K562 (cell line): ENCODE measurements at regions not wholly inside any gene's neighbourhood (a gene's known extent, or its start where the extent isn't known, plus 50 kb on each side); places are given as distances from the start of the nearest gene placed in this dataset.

ENCODE experiments used
- ATAC-seq: fragments of 200-7000 bp; cut with Tn5 transposase; 3 replicates; pipeline ENCODE4 v1.9.1; 2020; ENCODE audit warnings: moderate library complexity
- BruUV-seq: library from RNA; stranded (reverse); fragments of 400-500 nt; replicated peaks from 2 replicates; lab custom pipeline; 2021; lab: Mats Ljungman, UMichigan
- CTCF ChIA-PET: fragments of 300-600 bp; formaldehyde crosslinking; extraction: SDS; loops from one replicate; lab custom pipeline; 2021; ENCODE audit warnings: low intra/inter-chr PET ratio; lab: Yijun Ruan, JAX
- POLR2A ChIA-PET: fragments of 300-600, 350-650 bp; sonication (Branson Sonifier 250); formaldehyde crosslinking; extraction: SDS; loops from one replicate; lab custom pipeline; 2021; ENCODE audit warnings: antibody characterized with exemption, inconsistent platforms; lab: Yijun Ruan, JAX
- DNase-seq, 4 experiments: peaks; one replicate each; pipeline versions ENCODE4 v3.0.0 to v3.0.0-alpha.2; 2011 to 2018; ENCODE audit warnings: low spot score in 3 of 4, mixed read lengths in 3 of 4; ENCODE audit errors: extremely low read depth in 1 of 4
- FAIRE-seq: peaks from 2 replicates; lab custom pipeline; 2011; peaks lifted over from hg19 to GRCh38; lab: Jason Lieb, UNC
- H2AFZ ChIP-seq: 2 replicates; pipeline ENCODE4 v1.6.0; 2011; ENCODE audit warnings: low read depth, low read length, control low read depth, inconsistent platforms
- H3K27ac ChIP-seq: fragments of 200-600 bp; 3 replicates; pipeline ENCODE4 v1.8.0; 2011; ENCODE audit warnings: low read depth, mild to moderate bottlenecking, control low read depth, inconsistent platforms, low read length, moderate library complexity, mixed read lengths; ENCODE audit errors: extremely low read depth
- H3K27me3 ChIP-seq, 2 experiments: fragments of 300-600 bp in 1 of 2; 2 replicates in 1 of 2; 3 replicates in 1 of 2; pipeline versions ENCODE4 v1.6.0 to v1.8.0; 2011; ENCODE audit warnings: inconsistent platforms in 2 of 2, low read length in 2 of 2, mild to moderate bottlenecking in 1 of 2, mixed read lengths in 1 of 2, moderate library complexity in 1 of 2; ENCODE audit not compliant: control insufficient read depth in 2 of 2, insufficient read depth in 2 of 2
- H3K36me3 ChIP-seq: fragments of 300-600 bp; 3 replicates; pipeline ENCODE4 v1.8.0; 2011; ENCODE audit warnings: mild to moderate bottlenecking, low read length, inconsistent platforms; ENCODE audit not compliant: control insufficient read depth, insufficient read depth
- H3K4me1 ChIP-seq, 2 experiments: fragments of 200-600 bp in 1 of 2; replicated peaks in 1 of 2; 2 replicates in 1 of 2; 3 replicates in 1 of 2; pipeline versions ENCODE4 v1.5.1 to v1.8.0; 2011; ENCODE audit warnings: inconsistent platforms in 2 of 2, low read length in 2 of 2, mild to moderate bottlenecking in 1 of 2, mixed read lengths in 1 of 2, moderate library complexity in 1 of 2; ENCODE audit not compliant: control insufficient read depth in 2 of 2, insufficient read depth in 2 of 2
- H3K4me2 ChIP-seq: 2 replicates; pipeline ENCODE4 v1.6.1; 2011; ENCODE audit warnings: low read length, control low read depth, inconsistent platforms, mixed read lengths; ENCODE audit not compliant: insufficient read depth
- H3K4me3 ChIP-seq: fragments of 200-600 bp; sonication (generic), shearing (Covaris generic); 2 replicates; pipeline ENCODE4 v1.5.1; 2016; ENCODE audit warnings: control low read depth, inconsistent platforms
- H3K79me2 ChIP-seq: fragments of 200-600 bp; 3 replicates; pipeline ENCODE4 v1.8.0; 2011; ENCODE audit warnings: low read length, inconsistent platforms; ENCODE audit not compliant: control insufficient read depth, insufficient read depth
- H3K9ac ChIP-seq, 2 experiments: 2 replicates each; pipeline versions ENCODE4 v1.6.0 to v1.6.1; 2011; ENCODE audit warnings: low read depth in 2 of 2, low read length in 2 of 2, control low read depth in 1 of 2, inconsistent platforms in 1 of 2, mild to moderate bottlenecking in 1 of 2, mixed read lengths in 1 of 2; ENCODE audit not compliant: insufficient read depth in 1 of 2
- H3K9me1 ChIP-seq: one replicate; pipeline ENCODE4 v1.6.0; 2011; ENCODE audit warnings: inconsistent platforms, mild to moderate bottlenecking, low read length, moderate library complexity; ENCODE audit not compliant: control insufficient read depth, insufficient read depth
- H3K9me3 ChIP-seq: replicated peaks from 2 replicates; pipeline ENCODE4 v1.5.1; 2011; ENCODE audit warnings: low read depth, low read length, inconsistent platforms; ENCODE audit not compliant: control insufficient read depth, insufficient read depth
- H4K20me1 ChIP-seq: replicated peaks from 2 replicates; pipeline ENCODE4 v1.6.1; 2011; ENCODE audit warnings: low read length, inconsistent platforms, mixed read lengths; ENCODE audit not compliant: control insufficient read depth, insufficient read depth
- ARHGAP35 ChIP-seq: fragments of 450-650 bp; IDR thresholded peaks from 2 replicates; pipeline ENCODE4 v1.6.1; 2018; ENCODE audit not compliant: partially characterized antibody
- ARID3A ChIP-seq: IDR thresholded peaks from 2 replicates; pipeline ENCODE4 v1.6.1; 2012; ENCODE audit warnings: low read depth, low read length, improper control_type of control experiment, borderline replicate concordance
- BHLHE40 ChIP-seq: IDR thresholded peaks from 2 replicates; pipeline ENCODE4 v1.6.1; 2011; ENCODE audit warnings: low read length, improper control_type of control experiment
- DMBX1 ChIP-seq: fragments of 250-450 bp; sonication (Bioruptor Pico); IDR thresholded peaks from 2 replicates; pipeline ENCODE4 v1.8.0; 2022; ENCODE audit warnings: inconsistent platforms, mild to moderate bottlenecking, moderate library complexity, borderline replicate concordance
- FOSL1 ChIP-seq: fragments of 200-800 bp; sonication (Bioruptor generic); conservative IDR thresholded peaks from 2 replicates; pipeline ENCODE4 v1.6.1; 2016; ENCODE audit warnings: missing genetic modification characterization, missing compliant biosample characterization
- LEF1 ChIP-seq: fragments of 450-650 bp; IDR thresholded peaks from 2 replicates; pipeline ENCODE4 v1.6.1; 2016; ENCODE audit warnings: mild to moderate bottlenecking
- NFIC ChIP-seq: fragments of 450-650 bp; IDR thresholded peaks from 2 replicates; pipeline ENCODE4 v1.6.1; 2017; ENCODE audit warnings: mild to moderate bottlenecking, inconsistent platforms
- RFX5 ChIP-seq: IDR thresholded peaks from 2 replicates; pipeline ENCODE4 v1.6.1; 2011; ENCODE audit warnings: low read depth, mild to moderate bottlenecking, improper control_type of control experiment, low read length
- WGBS: fragments of 100-300 bp; shearing (Covaris generic); methylation state at CpG from one replicate; pipeline ENCODE4 v1.1.6; 2016; ENCODE audit warnings: low coverage, mixed read lengths; ENCODE audit not compliant: insufficient coverage; ENCODE audit errors: missing lambda C conversion rate; 5-methylcytosine and 5-hydroxymethylcytosine counted together
- in situ Hi-C: fragments of 300-500 bp; cut with MboI; formaldehyde crosslinking; loops from 4 replicates; pipeline ENCODE4 v1.15.0; 2018; ENCODE audit warnings: inconsistent platforms, mixed read lengths
- intact Hi-C: fragments of 100-400 bp; cut with micrococcal nuclease; formaldehyde crosslinking; loops from 2 replicates; pipeline ENCODE4 v1.14.2; 2022
- TF ChIP-seq, protein P1 (sequence below): sonication (generic); formaldehyde crosslinking; IDR thresholded peaks from 2 replicates; pipeline ENCODE4 v1.9.0; 2022; ENCODE audit warnings: mild to moderate bottlenecking, missing genetic modification reagents

DNA sequence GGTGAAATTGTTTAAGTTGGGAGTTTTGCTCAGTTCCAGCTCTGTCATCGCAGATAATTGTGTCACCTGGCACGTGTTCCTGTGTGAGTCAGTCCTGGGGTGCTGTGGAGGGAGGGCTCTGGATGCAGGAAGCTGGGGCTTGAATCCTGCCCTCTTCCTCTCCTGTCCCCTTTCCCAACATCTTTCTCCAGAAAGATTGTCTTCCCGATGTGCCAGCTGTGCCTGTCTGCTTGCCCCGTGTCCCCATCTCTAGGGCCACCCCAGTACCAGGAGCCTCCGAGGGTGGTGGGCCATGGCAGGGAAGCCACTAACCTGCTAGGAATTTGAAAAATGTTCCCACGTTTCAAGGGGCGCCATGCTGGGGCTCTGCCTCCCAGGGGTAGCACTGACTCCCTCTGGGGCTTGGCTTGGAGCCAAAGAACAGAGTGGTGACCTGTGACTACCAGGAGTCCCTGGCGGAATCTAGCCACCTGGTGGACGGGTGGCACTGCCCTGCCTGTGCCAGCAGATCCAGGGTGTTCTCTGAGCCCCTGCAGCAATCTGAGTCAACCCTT lies 198.1 kb downstream of the ENGASE start:
- no peak overlapping the region for H3K4me2 ChIP-seq
- no TSS peak for BruUV-seq
- TF ChIP-seq RFX5 = no peak
- TF ChIP-seq, protein P1, sequence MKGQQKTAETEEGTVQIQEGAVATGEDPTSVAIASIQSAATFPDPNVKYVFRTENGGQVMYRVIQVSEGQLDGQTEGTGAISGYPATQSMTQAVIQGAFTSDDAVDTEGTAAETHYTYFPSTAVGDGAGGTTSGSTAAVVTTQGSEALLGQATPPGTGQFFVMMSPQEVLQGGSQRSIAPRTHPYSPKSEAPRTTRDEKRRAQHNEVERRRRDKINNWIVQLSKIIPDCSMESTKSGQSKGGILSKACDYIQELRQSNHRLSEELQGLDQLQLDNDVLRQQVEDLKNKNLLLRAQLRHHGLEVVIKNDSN (CRISPR knock-in tag) = 0 out of 2 replicates have a peak, but pooled peaks have one; percentile 40
- peak; percentile 61 for TF ChIP-seq BHLHE40
- no peak for TF ChIP-seq ARHGAP35
- TF ChIP-seq DMBX1 (CRISPR knock-in tag) = no peak
- TF ChIP-seq LEF1 = no peak
- peak; percentile 78 for TF ChIP-seq NFIC
- no peak for TF ChIP-seq ARID3A
- peak; percentile 57 for TF ChIP-seq FOSL1

More for the DNA sequence above, 198.1 kb downstream of the ENGASE start:
- ATAC-seq (no peak), DNase-seq (no peak), FAIRE-seq (no peak)
- Histone ChIP-seq H4K20me1 (peaks cover 6% of the 10 kb centered on the region), H3K4me3 (no peak overlapping the region), H3K9ac (no peak overlapping the region), H3K27me3 (peaks cover 6 to 39% of the 10 kb centered on the region in 2 experiments; a peak in 3 of 5 replicates), H3K9me3 (no peaks in the 10 kb centered on the region), H3K36me3 (no peaks in the 10 kb centered on the region), H3K27ac (no peak overlapping the region), H2AFZ (no peak overlapping the region), H3K9me1 (peaks cover 2% of the 10 kb centered on the region), H3K79me2 (no peaks in the 10 kb centered on the region), H3K4me1 (peaks cover 0 to 3% of the 10 kb centered on the region in 2 experiments; a peak in 2 of 5 replicates)
- ChIA-PET CTCF (no interaction called here), POLR2A (no interaction called here)
- 5% methylated on average over 7 of the region's 9 CpGs for WGBS
- intact Hi-C loops = no loop called here
- in situ Hi-C loops = no loop called here
